ENCODE measurements at regions not wholly inside any gene's neighbourhood (a gene's known extent, or its start where the extent isn't known, plus 50 kb on each side); places are given as distances from the start of the nearest gene placed in this dataset.

GRCh38 chr4:169861593-169861992, 103.8 kb upstream of the HPF1 start:
- TF ChIP-seq CTCF (IDR thresholded peaks at IDR 0.05) = no peak
- no peaks in the 10 kb centered on the region for H3K27me3 Mint-ChIP-seq
- intact Hi-C loops (cut with micrococcal nuclease) = no loop called here
- ChIA-PET CTCF (no interaction called here), POLR2A (no interaction called here)
- no peaks in the 10 kb centered on the region for H3K4me1 Mint-ChIP-seq
- H3K9me3 Mint-ChIP-seq = no peaks in the 10 kb centered on the region
- no peak overlapping the region for H3K27ac Mint-ChIP-seq
- ATAC-seq (ENCODE audit: low read depth) (no peak), DNase-seq (no peak)
- H3K36me3 Mint-ChIP-seq (ENCODE audit: low read depth) = no peaks in the 10 kb centered on the region
- H3K4me3 Mint-ChIP-seq = no peak overlapping the region

GRCh38 chr4:169859366-169860216, 101.8 kb upstream of the HPF1 start:
- Mint-ChIP-seq H3K36me3 (ENCODE audit: low read depth) (no peaks in the 10 kb centered on the region), H3K27ac (no peak overlapping the region), H3K27me3 (peaks cover 1% of the 10 kb centered on the region), H3K4me3 (no peak overlapping the region), H3K4me1 (no peaks in the 10 kb centered on the region), H3K9me3 (no peaks in the 10 kb centered on the region)
- TF ChIP-seq CTCF (IDR thresholded peaks at IDR 0.05) = no peak
- ATAC-seq (ENCODE audit: low read depth) (no peak), DNase-seq (no peak)
- intact Hi-C loops (cut with micrococcal nuclease) = no loop called here
- CTCF ChIA-PET = no interaction called here
- POLR2A ChIA-PET = no interaction called here

GRCh38 chr4:169854090-169854489, 96.3 kb upstream of the HPF1 start:
- no peaks in the 10 kb centered on the region for H3K4me1 Mint-ChIP-seq
- H3K9me3 Mint-ChIP-seq = no peaks in the 10 kb centered on the region
- no peak overlapping the region for H3K4me3 Mint-ChIP-seq
- ATAC-seq (ENCODE audit: low read depth) (no peak), DNase-seq (no peak)
- POLR2A ChIA-PET = no interaction called here
- H3K27me3 Mint-ChIP-seq = peaks cover 8% of the 10 kb centered on the region
- no peaks in the 10 kb centered on the region for H3K36me3 Mint-ChIP-seq (ENCODE audit: low read depth)
- no peak overlapping the region for H3K27ac Mint-ChIP-seq
- intact Hi-C loops (cut with micrococcal nuclease) = no loop called here
- no peak for TF ChIP-seq CTCF (IDR thresholded peaks at IDR 0.05)
- CTCF ChIA-PET = no interaction called here

GRCh38 chr4:169852481-169852880, 94.7 kb upstream of the HPF1 start:
- H3K4me1 Mint-ChIP-seq = no peaks in the 10 kb centered on the region
- no peak for TF ChIP-seq CTCF (IDR thresholded peaks at IDR 0.05)
- ChIA-PET POLR2A (no interaction called here), CTCF (no interaction called here)
- H3K36me3 Mint-ChIP-seq (ENCODE audit: low read depth) = no peaks in the 10 kb centered on the region
- no peak for DNase-seq
- H3K9me3 Mint-ChIP-seq = no peaks in the 10 kb centered on the region
- H3K27ac Mint-ChIP-seq = no peak overlapping the region
- no peak overlapping the region for H3K4me3 Mint-ChIP-seq
- no peak for ATAC-seq (ENCODE audit: low read depth)
- intact Hi-C loops (cut with micrococcal nuclease) = no loop called here
- H3K27me3 Mint-ChIP-seq = peaks cover 17% of the 10 kb centered on the region

GRCh38 chr4:169851750-169852149, 94.0 kb upstream of the HPF1 start:
- ATAC-seq (ENCODE audit: low read depth) = no peak
- H3K36me3 Mint-ChIP-seq (ENCODE audit: low read depth) = no peaks in the 10 kb centered on the region
- DNase-seq = no peak
- intact Hi-C loops (cut with micrococcal nuclease) = no loop called here
- ChIA-PET POLR2A (no interaction called here), CTCF (no interaction called here)
- no peak overlapping the region for H3K4me3 Mint-ChIP-seq
- H3K9me3 Mint-ChIP-seq = no peaks in the 10 kb centered on the region
- H3K4me1 Mint-ChIP-seq = no peaks in the 10 kb centered on the region
- H3K27ac Mint-ChIP-seq = no peak overlapping the region
- no peak for TF ChIP-seq CTCF (IDR thresholded peaks at IDR 0.05)
- H3K27me3 Mint-ChIP-seq = peaks cover 17% of the 10 kb centered on the region
